ENCODE measurements at regions not wholly inside any gene's neighbourhood (a gene's known extent, or its start where the extent isn't known, plus 50 kb on each side); places are given as distances from the start of the nearest gene placed in this dataset.

GRCh38 chr10:4051011-4051640 lies 266.1 kb upstream of the KLF6 start:
- Histone ChIP-seq H3K4me3 (replicated peaks; ENCODE audit: insufficient read depth, low read length) (no peak overlapping the region), H3K27me3 (ENCODE audit: insufficient read depth, poor library complexity, severe bottlenecking) (no peaks in the 10 kb centered on the region), H3K27ac (replicated peaks) (no peak overlapping the region)
- TF ChIP-seq CTCF (IDR thresholded peaks at IDR 0.05; ENCODE audit: insufficient read depth, low read length) (no peak), GABPA (IDR thresholded peaks at IDR 0.05; ENCODE audit: low read depth) (no peak), POLR2AphosphoS5 (IDR thresholded peaks at IDR 0.05; ENCODE audit: low read depth) (no peak), REST (IDR thresholded peaks at IDR 0.05; ENCODE audit: insufficient replicate concordance, low read depth) (no peak), SPI1 (IDR thresholded peaks at IDR 0.05; ENCODE audit: borderline replicate concordance, low read depth) (no peak)
- no peak for DNase-seq (ENCODE audit: low read depth in 1 of 2, low spot score in 1 of 2)

- Histone ChIP-seq H3K27me3 (ENCODE audit: insufficient read depth, poor library complexity, severe bottlenecking) (no peaks in the 10 kb centered on the region), H3K27ac (replicated peaks) (no peak overlapping the region), H3K4me3 (replicated peaks; ENCODE audit: insufficient read depth, low read length) (no peak overlapping the region)
- TF ChIP-seq POLR2AphosphoS5 (IDR thresholded peaks at IDR 0.05; ENCODE audit: low read depth): no peak
- TF ChIP-seq GABPA (IDR thresholded peaks at IDR 0.05; ENCODE audit: low read depth): no peak
- TF ChIP-seq SPI1 (IDR thresholded peaks at IDR 0.05; ENCODE audit: borderline replicate concordance, low read depth): no peak
- TF ChIP-seq REST (IDR thresholded peaks at IDR 0.05; ENCODE audit: insufficient replicate concordance, low read depth): no peak
- TF ChIP-seq CTCF (IDR thresholded peaks at IDR 0.05; ENCODE audit: insufficient read depth, low read length): no peak
- DNase-seq (ENCODE audit: low read depth in 1 of 2, low spot score in 1 of 2): no peak
Observed at GRCh38 chr10:4050061-4050460, 265.1 kb upstream of the KLF6 start.

- Histone ChIP-seq H3K27ac (replicated peaks) (no peak overlapping the region), H3K4me3 (replicated peaks; ENCODE audit: insufficient read depth, low read length) (no peak overlapping the region), H3K27me3 (ENCODE audit: insufficient read depth, poor library complexity, severe bottlenecking) (no peaks in the 10 kb centered on the region)
- DNase-seq (ENCODE audit: low read depth in 1 of 2, low spot score in 1 of 2): no peak
- no peak for TF ChIP-seq REST (IDR thresholded peaks at IDR 0.05; ENCODE audit: insufficient replicate concordance, low read depth)
- no peak for TF ChIP-seq POLR2AphosphoS5 (IDR thresholded peaks at IDR 0.05; ENCODE audit: low read depth)
- TF ChIP-seq SPI1 (IDR thresholded peaks at IDR 0.05; ENCODE audit: borderline replicate concordance, low read depth): no peak
- no peak for TF ChIP-seq GABPA (IDR thresholded peaks at IDR 0.05; ENCODE audit: low read depth)
- no peak for TF ChIP-seq CTCF (IDR thresholded peaks at IDR 0.05; ENCODE audit: insufficient read depth, low read length)
Observed at GRCh38 chr10:4049348-4049747, 264.3 kb upstream of the KLF6 start.
